COR-L47 (cell line): ENCODE measurements at regions not wholly inside any gene's neighbourhood (a gene's known extent, or its start where the extent isn't known, plus 50 kb on each side); places are given as distances from the start of the nearest gene placed in this dataset.
"Not testable (repeated sequence)": the region's sequence is repeated elsewhere in the genome, so short reads cannot be mapped to it uniquely, and the experiment has no call there.

Experiments used
- DNase-seq: peaks from one replicate; lab custom pipeline; 2025; lab: John Stamatoyannopoulos, UW

DNA sequence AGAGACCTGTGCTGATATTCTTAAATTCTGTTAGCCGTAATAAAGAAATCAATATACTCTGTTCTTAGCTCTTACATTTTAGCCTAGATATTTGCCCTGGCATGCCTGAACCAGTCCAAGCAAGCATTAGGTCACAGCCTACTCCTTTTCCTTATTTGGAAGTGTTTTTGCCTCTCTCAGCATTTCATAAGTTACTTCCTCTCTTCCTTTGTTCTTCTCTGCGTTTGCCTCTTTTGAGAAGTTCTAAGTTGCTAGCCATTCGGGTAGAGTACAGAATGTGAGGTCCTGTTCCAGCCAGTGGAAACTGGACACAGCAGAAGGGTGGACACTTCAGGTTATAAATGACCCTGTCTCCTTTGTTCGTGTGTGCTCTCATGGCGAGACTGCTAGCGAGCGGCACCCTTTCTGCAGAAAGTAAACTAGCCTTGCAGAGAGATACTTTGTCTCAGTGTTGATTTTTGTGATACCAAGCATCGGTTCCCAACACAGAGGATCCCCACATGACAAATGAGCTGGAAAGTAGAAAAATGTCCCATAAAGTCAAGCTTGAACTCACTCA is 75.0 kb upstream of the FAM153A start:
- DNase-seq: not testable (repeated sequence)

DNA sequence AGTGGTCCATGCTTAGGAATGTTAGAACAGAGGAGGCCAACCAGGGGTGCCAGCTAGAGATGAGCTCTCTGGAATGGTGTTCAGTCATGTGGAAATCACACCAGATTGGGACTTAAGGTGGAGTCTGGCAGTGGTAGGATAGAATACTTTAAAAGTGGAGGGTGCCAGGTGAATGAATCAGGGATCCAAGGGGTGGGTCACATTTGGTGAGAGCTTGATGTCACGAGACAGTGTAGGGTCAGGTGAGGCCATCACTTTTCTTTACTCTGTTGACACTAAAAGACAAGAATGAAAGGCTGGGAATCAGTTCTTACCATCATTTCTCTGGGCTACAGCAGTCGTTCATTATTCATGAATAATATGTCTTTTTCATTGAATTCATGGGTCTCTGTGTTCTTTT is 73.8 kb upstream of the FAM153A start:
- DNase-seq: not testable (repeated sequence)

DNA sequence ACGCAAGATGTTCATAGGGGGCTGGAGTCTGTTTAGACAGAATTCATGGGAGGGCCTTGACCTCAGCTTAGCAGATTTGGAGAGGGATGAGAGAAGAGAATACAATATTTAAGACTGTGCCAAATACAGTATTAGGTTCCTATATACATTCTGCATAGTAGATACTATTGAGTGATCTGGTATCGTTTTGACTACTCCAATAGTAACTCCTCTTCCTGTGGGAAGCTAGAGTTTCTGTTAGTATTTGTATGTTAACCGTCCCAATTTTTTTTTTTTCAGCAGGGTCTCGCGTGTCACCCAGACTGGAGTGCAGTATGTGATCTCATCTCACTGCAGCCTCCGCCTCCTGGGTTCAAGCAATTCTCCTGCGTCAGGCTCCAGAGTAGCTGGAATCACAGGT is 65.2 kb upstream of the FAM153A start:
- not testable (repeated sequence) for DNase-seq

DNA sequence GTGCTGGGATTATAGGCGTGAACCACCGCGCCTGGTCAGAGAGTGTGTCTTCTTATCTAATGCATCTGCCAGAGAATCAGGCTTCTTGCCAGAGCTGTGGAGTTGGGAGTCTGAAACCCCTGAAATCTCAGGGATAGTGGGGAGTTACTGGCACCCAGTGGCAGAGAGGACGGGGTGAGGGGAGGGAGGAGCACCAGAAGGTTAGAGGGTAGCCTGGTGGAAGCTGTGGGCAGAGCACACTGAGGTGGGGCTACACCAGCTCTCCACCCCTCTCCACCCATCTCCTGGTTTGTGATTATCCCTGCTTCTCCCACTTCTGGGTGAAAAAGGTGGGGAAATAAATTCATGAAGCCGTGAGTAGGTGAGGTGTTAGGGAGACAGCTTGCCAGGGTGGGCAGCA is 63.9 kb upstream of the FAM153A start:
- DNase-seq: not testable (repeated sequence)

DNA sequence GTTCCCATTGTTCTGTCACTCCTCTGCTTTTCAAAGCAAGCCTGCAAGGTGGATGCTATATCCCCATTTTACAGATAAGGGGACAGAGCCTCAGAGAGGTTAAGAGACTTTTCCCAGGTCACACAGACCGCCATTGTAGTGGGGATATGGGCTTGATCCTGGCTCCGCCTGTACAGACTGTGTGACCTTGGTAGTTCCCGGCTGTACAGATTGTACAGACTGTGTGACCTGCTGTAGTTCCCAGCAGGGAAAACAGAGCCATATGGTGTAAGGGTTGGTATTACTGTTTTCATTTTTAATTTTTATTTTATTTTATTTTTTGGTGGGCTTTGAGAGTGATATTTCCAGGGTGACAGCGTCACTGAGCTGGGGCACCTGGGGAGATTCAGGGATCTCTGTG is 63.2 kb upstream of the FAM153A start:
- DNase-seq: not testable (repeated sequence)

DNA sequence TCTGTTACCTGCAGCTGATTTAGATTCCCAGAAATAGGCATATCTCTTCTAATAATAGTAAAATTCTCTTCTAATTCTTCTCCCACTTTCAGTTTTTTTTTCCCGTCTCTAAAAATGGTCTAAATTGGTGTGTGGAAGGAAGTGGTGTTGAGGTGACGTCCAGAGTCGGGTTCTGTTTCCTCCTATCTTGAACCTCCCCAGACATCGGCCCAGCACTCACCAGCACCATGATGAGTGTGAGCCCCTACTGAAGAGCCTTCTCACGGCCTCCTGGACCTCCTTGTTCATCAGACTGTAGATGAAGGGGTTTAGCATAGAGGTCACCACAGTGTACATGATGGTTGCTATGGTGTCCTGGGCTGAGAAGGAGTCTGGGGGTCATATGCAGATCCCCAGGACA is 53.5 kb upstream of the FAM153A start:
- DNase-seq: not testable (repeated sequence)
